ENCODE measurements at regions not wholly inside any gene's neighbourhood (a gene's known extent, or its start where the extent isn't known, plus 50 kb on each side); places are given as distances from the start of the nearest gene placed in this dataset.

- no peak for TF ChIP-seq RAD21 (IDR thresholded peaks at IDR 0.05; ENCODE audit: low read depth)
- TF ChIP-seq ZBTB7A (IDR thresholded peaks at IDR 0.05; ENCODE audit: low read depth), result no peak
- TF ChIP-seq EGR1 (IDR thresholded peaks at IDR 0.05), result no peak
- no peak for TF ChIP-seq YY1 (IDR thresholded peaks at IDR 0.05; ENCODE audit: low read depth)
- no peak for TF ChIP-seq FOXM1 (IDR thresholded peaks at IDR 0.05; ENCODE audit: borderline replicate concordance, low read depth)
- TF ChIP-seq NFIC (IDR thresholded peaks at IDR 0.05), result no peak
- no peak for TF ChIP-seq TCF12 (IDR thresholded peaks at IDR 0.05; ENCODE audit: low read depth)
- TF ChIP-seq REST (IDR thresholded peaks at IDR 0.05; ENCODE audit: low read depth), result no peak
- TF ChIP-seq TEAD4 (IDR thresholded peaks at IDR 0.05), result no peak
- no peak for TF ChIP-seq TAF1 (IDR thresholded peaks at IDR 0.05; ENCODE audit: low read depth)
- no peak for TF ChIP-seq MAX (IDR thresholded peaks at IDR 0.05)
Measured at GRCh38 chr9:1469996-1470395, 419.8 kb downstream of the DMRT2 start.

- TF ChIP-seq EGR1 (IDR thresholded peaks at IDR 0.05) (no peak), FOXM1 (IDR thresholded peaks at IDR 0.05; ENCODE audit: borderline replicate concordance, low read depth) (no peak), CREB1 (IDR thresholded peaks at IDR 0.05; ENCODE audit: low read depth) (no peak), TAF1 (IDR thresholded peaks at IDR 0.05; ENCODE audit: low read depth) (no peak)
Measured at GRCh38 chr9:1473956-1474634, 423.9 kb downstream of the DMRT2 start.

- TF ChIP-seq MAX (IDR thresholded peaks at IDR 0.05) (no peak), TCF12 (IDR thresholded peaks at IDR 0.05; ENCODE audit: low read depth) (no peak), TAF1 (IDR thresholded peaks at IDR 0.05; ENCODE audit: low read depth) (no peak), FOXM1 (IDR thresholded peaks at IDR 0.05; ENCODE audit: borderline replicate concordance, low read depth) (no peak), TEAD4 (IDR thresholded peaks at IDR 0.05) (no peak), NFIC (IDR thresholded peaks at IDR 0.05) (no peak), REST (IDR thresholded peaks at IDR 0.05; ENCODE audit: low read depth) (no peak), EP300 (IDR thresholded peaks at IDR 0.05; ENCODE audit: borderline replicate concordance) (no peak), CEBPB (IDR thresholded peaks at IDR 0.05) (no peak), USF1 (IDR thresholded peaks at IDR 0.05) (no peak), ZBTB7A (IDR thresholded peaks at IDR 0.05; ENCODE audit: low read depth) (no peak), EGR1 (IDR thresholded peaks at IDR 0.05) (no peak), CREB1 (IDR thresholded peaks at IDR 0.05; ENCODE audit: low read depth) (no peak), YY1 (IDR thresholded peaks at IDR 0.05; ENCODE audit: low read depth) (no peak), RAD21 (IDR thresholded peaks at IDR 0.05; ENCODE audit: low read depth) (no peak)
Measured at GRCh38 chr9:1474671-1475070, 424.5 kb downstream of the DMRT2 start.

GRCh38 chr9:1490341-1491232, 440.4 kb downstream of the DMRT2 start:
- TF ChIP-seq EP300 (IDR thresholded peaks at IDR 0.05; ENCODE audit: borderline replicate concordance) (no peak), ZBTB7A (IDR thresholded peaks at IDR 0.05; ENCODE audit: low read depth) (no peak), TAF1 (IDR thresholded peaks at IDR 0.05; ENCODE audit: low read depth) (no peak), NFIC (IDR thresholded peaks at IDR 0.05) (no peak), REST (IDR thresholded peaks at IDR 0.05; ENCODE audit: low read depth) (no peak), TCF12 (IDR thresholded peaks at IDR 0.05; ENCODE audit: low read depth) (no peak), USF1 (IDR thresholded peaks at IDR 0.05) (no peak), CREB1 (IDR thresholded peaks at IDR 0.05; ENCODE audit: low read depth) (no peak), CEBPB (IDR thresholded peaks at IDR 0.05) (no peak), EGR1 (IDR thresholded peaks at IDR 0.05) (no peak), TEAD4 (IDR thresholded peaks at IDR 0.05) (no peak)
